ENCODE measurements at regions not wholly inside any gene's neighbourhood (a gene's known extent, or its start where the extent isn't known, plus 50 kb on each side); places are given as distances from the start of the nearest gene placed in this dataset.

DNA sequence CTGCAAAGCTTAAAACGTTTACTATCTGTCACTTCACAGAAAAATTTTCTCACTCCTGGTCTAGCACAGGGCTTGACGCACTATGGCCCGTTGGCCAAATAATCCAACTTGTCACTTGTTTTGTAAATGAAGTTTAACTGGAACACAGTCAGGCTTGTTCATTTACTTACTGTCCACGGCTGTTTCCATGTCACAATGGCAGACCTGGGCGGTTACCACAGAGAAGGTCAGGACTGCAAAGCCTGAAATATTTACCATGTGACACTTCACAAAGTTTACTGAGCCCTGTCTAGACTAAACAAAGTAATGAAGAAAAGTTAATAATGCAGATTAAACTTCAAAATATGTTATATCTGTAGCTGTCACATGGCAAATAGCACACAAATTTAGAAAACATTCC lies 273.0 kb upstream of the GYPC start:
- Histone ChIP-seq H3F3A (ENCODE audit: insufficient read depth, low read length) (no peaks in the 10 kb centered on the region), H3K79me2 (ENCODE audit: insufficient read depth, low read length) (no peaks in the 10 kb centered on the region), H4K20me1 (ENCODE audit: insufficient read depth, low read length) (no peaks in the 10 kb centered on the region), H3K9ac (ENCODE audit: low read length) (no peak overlapping the region), H2AFZ (ENCODE audit: low read length) (no peak overlapping the region), H3K9me2 (ENCODE audit: low read depth, low read length) (no peaks in the 10 kb centered on the region), H3K36me3 (ENCODE audit: insufficient read depth, low read length) (no peaks in the 10 kb centered on the region), H3K27me3 (ENCODE audit: insufficient read depth, low read length) (no peaks in the 10 kb centered on the region), H3K4me3 (ENCODE audit: low read depth, low read length, poor library complexity, severe bottlenecking) (no peak overlapping the region), H3K9me3 (ENCODE audit: low read length) (no peaks in the 10 kb centered on the region), H3K4me2 (ENCODE audit: low read length) (no peak overlapping the region), H3K4me1 (ENCODE audit: insufficient read depth, low read length, severe bottlenecking) (no peaks in the 10 kb centered on the region), H3K27ac (ENCODE audit: low read depth, low read length, poor library complexity, severe bottlenecking) (no peak overlapping the region)
- TF ChIP-seq, protein P1, sequence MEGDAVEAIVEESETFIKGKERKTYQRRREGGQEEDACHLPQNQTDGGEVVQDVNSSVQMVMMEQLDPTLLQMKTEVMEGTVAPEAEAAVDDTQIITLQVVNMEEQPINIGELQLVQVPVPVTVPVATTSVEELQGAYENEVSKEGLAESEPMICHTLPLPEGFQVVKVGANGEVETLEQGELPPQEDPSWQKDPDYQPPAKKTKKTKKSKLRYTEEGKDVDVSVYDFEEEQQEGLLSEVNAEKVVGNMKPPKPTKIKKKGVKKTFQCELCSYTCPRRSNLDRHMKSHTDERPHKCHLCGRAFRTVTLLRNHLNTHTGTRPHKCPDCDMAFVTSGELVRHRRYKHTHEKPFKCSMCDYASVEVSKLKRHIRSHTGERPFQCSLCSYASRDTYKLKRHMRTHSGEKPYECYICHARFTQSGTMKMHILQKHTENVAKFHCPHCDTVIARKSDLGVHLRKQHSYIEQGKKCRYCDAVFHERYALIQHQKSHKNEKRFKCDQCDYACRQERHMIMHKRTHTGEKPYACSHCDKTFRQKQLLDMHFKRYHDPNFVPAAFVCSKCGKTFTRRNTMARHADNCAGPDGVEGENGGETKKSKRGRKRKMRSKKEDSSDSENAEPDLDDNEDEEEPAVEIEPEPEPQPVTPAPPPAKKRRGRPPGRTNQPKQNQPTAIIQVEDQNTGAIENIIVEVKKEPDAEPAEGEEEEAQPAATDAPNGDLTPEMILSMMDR (IDR thresholded peaks at IDR 0.05; ENCODE audit: low read length): no peak
- no peak for TF ChIP-seq EZH2 (IDR thresholded peaks at IDR 0.05; ENCODE audit: borderline replicate concordance, low read length)

DNA sequence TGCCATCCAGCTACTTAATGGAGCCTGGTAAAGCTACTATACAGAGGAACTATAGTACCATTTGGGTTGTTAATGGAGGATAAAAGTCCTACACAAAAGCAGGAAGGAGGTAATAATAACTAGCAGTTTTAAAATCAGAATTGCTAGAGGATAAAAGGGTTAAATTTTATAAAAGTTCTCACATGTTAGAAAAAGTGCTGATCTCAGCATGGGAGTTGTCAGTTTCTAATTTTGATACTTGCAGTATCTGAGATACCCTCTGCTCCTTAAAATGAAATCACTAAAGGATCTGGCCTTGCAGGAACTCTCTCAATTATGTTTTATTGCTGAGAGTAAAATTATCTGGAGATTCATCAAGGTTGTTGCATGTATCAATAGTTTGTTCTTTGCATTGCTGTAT lies 272.2 kb upstream of the GYPC start:
- no peak for TF ChIP-seq EZH2 (IDR thresholded peaks at IDR 0.05; ENCODE audit: borderline replicate concordance, low read length)
- TF ChIP-seq, protein P1 (IDR thresholded peaks at IDR 0.05; ENCODE audit: low read length): no peak
- H3K79me2 ChIP-seq (ENCODE audit: insufficient read depth, low read length): no peaks in the 10 kb centered on the region
- no peaks in the 10 kb centered on the region for H3K36me3 ChIP-seq (ENCODE audit: insufficient read depth, low read length)
- H3K9ac ChIP-seq (ENCODE audit: low read length): no peak overlapping the region
- H3K9me3 ChIP-seq (ENCODE audit: low read length): no peaks in the 10 kb centered on the region
- no peak overlapping the region for H3K4me3 ChIP-seq (ENCODE audit: low read depth, low read length, poor library complexity, severe bottlenecking)
- no peak overlapping the region for H3K27ac ChIP-seq (ENCODE audit: low read depth, low read length, poor library complexity, severe bottlenecking)
- no peaks in the 10 kb centered on the region for H3K27me3 ChIP-seq (ENCODE audit: insufficient read depth, low read length)
- no peaks in the 10 kb centered on the region for H3F3A ChIP-seq (ENCODE audit: insufficient read depth, low read length)
- no peak overlapping the region for H3K4me2 ChIP-seq (ENCODE audit: low read length)
- no peak overlapping the region for H2AFZ ChIP-seq (ENCODE audit: low read length)
- H4K20me1 ChIP-seq (ENCODE audit: insufficient read depth, low read length): no peaks in the 10 kb centered on the region
- H3K9me2 ChIP-seq (ENCODE audit: low read depth, low read length): no peaks in the 10 kb centered on the region
- H3K4me1 ChIP-seq (ENCODE audit: insufficient read depth, low read length, severe bottlenecking): no peaks in the 10 kb centered on the region

DNA sequence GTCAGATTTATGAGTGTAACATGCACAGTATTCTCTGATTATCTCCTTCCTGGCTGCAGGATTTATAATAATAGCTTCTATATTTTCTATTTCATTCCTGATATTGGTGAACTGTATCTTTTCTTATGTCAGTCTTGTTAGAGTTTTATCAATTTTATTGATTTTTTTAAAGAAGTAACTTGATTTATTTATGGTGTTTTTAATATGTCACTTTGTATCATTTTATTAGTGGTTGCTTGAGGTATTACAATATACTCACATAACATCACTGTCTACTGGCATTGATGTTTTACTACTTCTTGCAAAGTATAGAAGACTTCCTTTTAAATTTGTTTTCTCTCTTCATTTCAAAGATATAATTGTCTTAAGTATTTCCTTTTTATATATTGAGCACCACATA lies 270.5 kb upstream of the GYPC start:
- no peaks in the 10 kb centered on the region for H3F3A ChIP-seq (ENCODE audit: insufficient read depth, low read length)
- H3K27me3 ChIP-seq (ENCODE audit: insufficient read depth, low read length): no peaks in the 10 kb centered on the region
- H3K27ac ChIP-seq (ENCODE audit: low read depth, low read length, poor library complexity, severe bottlenecking): no peak overlapping the region
- no peak overlapping the region for H2AFZ ChIP-seq (ENCODE audit: low read length)
- H3K9ac ChIP-seq (ENCODE audit: low read length): no peak overlapping the region
- H3K9me3 ChIP-seq (ENCODE audit: low read length): no peaks in the 10 kb centered on the region
- H4K20me1 ChIP-seq (ENCODE audit: insufficient read depth, low read length): no peaks in the 10 kb centered on the region
- no peak overlapping the region for H3K4me3 ChIP-seq (ENCODE audit: low read depth, low read length, poor library complexity, severe bottlenecking)
- H3K4me2 ChIP-seq (ENCODE audit: low read length): no peak overlapping the region
- no peaks in the 10 kb centered on the region for H3K4me1 ChIP-seq (ENCODE audit: insufficient read depth, low read length, severe bottlenecking)
- TF ChIP-seq, protein P1 (IDR thresholded peaks at IDR 0.05; ENCODE audit: low read length): no peak
- TF ChIP-seq EZH2 (IDR thresholded peaks at IDR 0.05; ENCODE audit: borderline replicate concordance, low read length): no peak
- H3K9me2 ChIP-seq (ENCODE audit: low read depth, low read length): no peaks in the 10 kb centered on the region
- H3K36me3 ChIP-seq (ENCODE audit: insufficient read depth, low read length): no peaks in the 10 kb centered on the region
- no peaks in the 10 kb centered on the region for H3K79me2 ChIP-seq (ENCODE audit: insufficient read depth, low read length)
